ENCODE measurements at regions not wholly inside any gene's neighbourhood (a gene's known extent, or its start where the extent isn't known, plus 50 kb on each side); places are given as distances from the start of the nearest gene placed in this dataset.

GRCh38 chr10:33521904-33522303 is 187.4 kb upstream of the NRP1 start:
- no peak overlapping the region for H3K4me3 ChIP-seq (ENCODE audit: low read depth, low read length)
- no peak for TF ChIP-seq CTCF (IDR thresholded peaks at IDR 0.05; ENCODE audit: insufficient read depth, low read length)

GRCh38 chr10:33521062-33521461 is 186.6 kb upstream of the NRP1 start:
- DNase-seq (ENCODE audit: low read depth) = peak; percentile 42
- no peak for TF ChIP-seq CTCF (IDR thresholded peaks at IDR 0.05; ENCODE audit: insufficient read depth, low read length)
- no peak overlapping the region for H3K4me3 ChIP-seq (ENCODE audit: low read depth, low read length)

More at GRCh38 chr10:33521904-33522303, 187.4 kb upstream of the NRP1 start:
- DNase-seq (ENCODE audit: low read depth) = no peak

- peak; percentile 34 for DNase-seq (ENCODE audit: low read depth)
- no peak overlapping the region for H3K4me3 ChIP-seq (ENCODE audit: low read depth, low read length)
- TF ChIP-seq CTCF (IDR thresholded peaks at IDR 0.05; ENCODE audit: insufficient read depth, low read length) = no peak
These were observed 185.8 kb upstream of the NRP1 start for GRCh38 chr10:33520223-33520622.

- H3K4me3 ChIP-seq (ENCODE audit: low read depth, low read length) = no peak overlapping the region
- DNase-seq (ENCODE audit: low read depth) = no peak
- no peak for TF ChIP-seq CTCF (IDR thresholded peaks at IDR 0.05; ENCODE audit: insufficient read depth, low read length)
These were observed 184.8 kb upstream of the NRP1 start for GRCh38 chr10:33519130-33519860.

GRCh38 chr10:33510206-33510605 is 175.7 kb upstream of the NRP1 start:
- no peak for TF ChIP-seq CTCF (IDR thresholded peaks at IDR 0.05; ENCODE audit: insufficient read depth, low read length)
- DNase-seq (ENCODE audit: low read depth) = no peak

GRCh38 chr10:33509231-33509831 is 174.9 kb upstream of the NRP1 start:
- H3K4me3 ChIP-seq (ENCODE audit: low read depth, low read length) = no peak overlapping the region
- TF ChIP-seq CTCF (IDR thresholded peaks at IDR 0.05; ENCODE audit: insufficient read depth, low read length) = no peak
- DNase-seq (ENCODE audit: low read depth) = peak; percentile 84

More at GRCh38 chr10:33510206-33510605, 175.7 kb upstream of the NRP1 start:
- H3K4me3 ChIP-seq (ENCODE audit: low read depth, low read length) = no peak overlapping the region
